Activated CD8-positive, alpha-beta memory T cell treated with anti-CD3 and anti-CD28 coated beads for 4 hours (primary cell): ENCODE measurements at regions not wholly inside any gene's neighbourhood (a gene's known extent, or its start where the extent isn't known, plus 50 kb on each side); places are given as distances from the start of the nearest gene placed in this dataset.

Experiments
- DNase-seq, 2 donors: peaks; one replicate each; pipeline ENCODE4 v3.0.0-alpha.2; 2020; ENCODE audit warnings: low read depth in 2 of 2

GRCh38 chr21:31500982-31501381 lies 156.9 kb upstream of the TIAM1 start:
- DNase-seq, result no peak

GRCh38 chr21:31500071-31500470 lies 156.0 kb upstream of the TIAM1 start:
- no peak for DNase-seq

- no peak for DNase-seq
Observed at GRCh38 chr21:31498985-31499384, 154.9 kb upstream of the TIAM1 start.

GRCh38 chr21:31497914-31498313 lies 153.9 kb upstream of the TIAM1 start:
- DNase-seq, result no peak

- no peak for DNase-seq
Observed at GRCh38 chr21:31493350-31493880, 149.4 kb upstream of the TIAM1 start.

GRCh38 chr21:31491617-31492016 lies 147.6 kb upstream of the TIAM1 start:
- no peak for DNase-seq

GRCh38 chr21:31490443-31490842 lies 146.4 kb upstream of the TIAM1 start:
- DNase-seq, result no peak

GRCh38 chr21:31489726-31490125 lies 145.7 kb upstream of the TIAM1 start:
- DNase-seq, result no peak

- DNase-seq, result no peak
Observed at GRCh38 chr21:31489014-31489413, 145.0 kb upstream of the TIAM1 start.

- no peak for DNase-seq
Observed at GRCh38 chr21:31484219-31484618, 140.2 kb upstream of the TIAM1 start.

GRCh38 chr21:31483146-31483545 lies 139.1 kb upstream of the TIAM1 start:
- DNase-seq, result no peak

GRCh38 chr21:31482460-31482859 lies 138.4 kb upstream of the TIAM1 start:
- no peak for DNase-seq

GRCh38 chr21:31480228-31480627 lies 136.2 kb upstream of the TIAM1 start:
- no peak for DNase-seq

GRCh38 chr21:31479714-31480113 lies 135.7 kb upstream of the TIAM1 start:
- no peak for DNase-seq

GRCh38 chr21:31479222-31479621 lies 135.2 kb upstream of the TIAM1 start:
- no peak for DNase-seq

- no peak for DNase-seq
Observed at GRCh38 chr21:31476263-31477022, 132.4 kb upstream of the TIAM1 start.

GRCh38 chr21:31475223-31475622 lies 131.2 kb upstream of the TIAM1 start:
- DNase-seq, result no peak

GRCh38 chr21:31473685-31474345 lies 129.8 kb upstream of the TIAM1 start:
- DNase-seq, result no peak

GRCh38 chr21:31471865-31472264 lies 127.8 kb upstream of the TIAM1 start:
- DNase-seq, result no peak

- no peak for DNase-seq
Observed at GRCh38 chr21:31470896-31471694, 127.0 kb upstream of the TIAM1 start.

GRCh38 chr21:31460980-31461379 lies 116.9 kb upstream of the TIAM1 start:
- no peak for DNase-seq

- DNase-seq, result no peak
Observed at GRCh38 chr21:31459457-31459856, 115.4 kb upstream of the TIAM1 start.
